ENCODE measurements at regions not wholly inside any gene's neighbourhood (a gene's known extent, or its start where the extent isn't known, plus 50 kb on each side); places are given as distances from the start of the nearest gene placed in this dataset.

DNA sequence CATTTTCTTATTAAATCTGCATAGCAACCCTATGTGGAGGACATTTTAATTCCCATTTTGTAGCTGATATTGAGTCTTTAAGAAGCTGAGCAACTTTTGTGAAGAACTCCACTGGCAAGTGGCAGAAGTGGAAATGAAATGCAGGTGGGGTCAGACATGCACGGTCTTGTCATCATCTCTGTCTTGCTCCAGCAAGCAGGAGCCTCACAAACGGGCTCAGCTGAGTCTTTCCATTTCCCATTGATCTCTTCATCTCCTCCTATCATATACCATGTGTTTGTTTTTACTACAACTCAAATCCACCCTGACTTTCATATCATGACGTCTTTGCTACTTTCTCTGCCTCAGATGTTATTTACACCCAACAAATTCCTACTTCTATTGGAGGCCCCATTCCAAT is 97.9 kb upstream of the TENM4 start:
- ATAC-seq (ENCODE audit: insufficient read depth, low FRiP score) (no peak), DNase-seq (no peak)
- no peak overlapping the region for H3K27ac ChIP-seq (ENCODE audit: low read depth in 1 of 2, low read length in 1 of 2)
- no peak overlapping the region for H3K4me3 ChIP-seq
- H3K36me3 ChIP-seq (ENCODE audit: control insufficient read depth in 4 of 4, insufficient read depth in 4 of 4, low read length in 4 of 4), result no peaks in the 10 kb centered on the region
- 73 to 85% methylated on average over 3 of the region's 3 CpGs for WGBS, 2 donors
- no peak overlapping the region for H3K9ac ChIP-seq (ENCODE audit: insufficient read depth in 1 of 2, low read length in 2 of 2)
- TF ChIP-seq, protein P1, sequence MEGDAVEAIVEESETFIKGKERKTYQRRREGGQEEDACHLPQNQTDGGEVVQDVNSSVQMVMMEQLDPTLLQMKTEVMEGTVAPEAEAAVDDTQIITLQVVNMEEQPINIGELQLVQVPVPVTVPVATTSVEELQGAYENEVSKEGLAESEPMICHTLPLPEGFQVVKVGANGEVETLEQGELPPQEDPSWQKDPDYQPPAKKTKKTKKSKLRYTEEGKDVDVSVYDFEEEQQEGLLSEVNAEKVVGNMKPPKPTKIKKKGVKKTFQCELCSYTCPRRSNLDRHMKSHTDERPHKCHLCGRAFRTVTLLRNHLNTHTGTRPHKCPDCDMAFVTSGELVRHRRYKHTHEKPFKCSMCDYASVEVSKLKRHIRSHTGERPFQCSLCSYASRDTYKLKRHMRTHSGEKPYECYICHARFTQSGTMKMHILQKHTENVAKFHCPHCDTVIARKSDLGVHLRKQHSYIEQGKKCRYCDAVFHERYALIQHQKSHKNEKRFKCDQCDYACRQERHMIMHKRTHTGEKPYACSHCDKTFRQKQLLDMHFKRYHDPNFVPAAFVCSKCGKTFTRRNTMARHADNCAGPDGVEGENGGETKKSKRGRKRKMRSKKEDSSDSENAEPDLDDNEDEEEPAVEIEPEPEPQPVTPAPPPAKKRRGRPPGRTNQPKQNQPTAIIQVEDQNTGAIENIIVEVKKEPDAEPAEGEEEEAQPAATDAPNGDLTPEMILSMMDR (IDR thresholded peaks at IDR 0.05; ENCODE audit: control extremely low read depth, extremely low read depth), result no peak
- H3K9me3 ChIP-seq (ENCODE audit: control insufficient read depth in 4 of 4, insufficient read depth in 3 of 4, low read length in 3 of 4), result no peaks in the 10 kb centered on the region
- peaks cover 0 to 15% (median 0%) of the 10 kb centered on the region in 5 donors for H3K4me1 ChIP-seq (ENCODE audit: control insufficient read depth in 5 of 5, insufficient read depth in 5 of 5, low read length in 5 of 5)
- H3K27me3 ChIP-seq (ENCODE audit: control insufficient read depth in 3 of 3, insufficient read depth in 3 of 3, low read length in 2 of 3), result no peaks in the 10 kb centered on the region

DNA sequence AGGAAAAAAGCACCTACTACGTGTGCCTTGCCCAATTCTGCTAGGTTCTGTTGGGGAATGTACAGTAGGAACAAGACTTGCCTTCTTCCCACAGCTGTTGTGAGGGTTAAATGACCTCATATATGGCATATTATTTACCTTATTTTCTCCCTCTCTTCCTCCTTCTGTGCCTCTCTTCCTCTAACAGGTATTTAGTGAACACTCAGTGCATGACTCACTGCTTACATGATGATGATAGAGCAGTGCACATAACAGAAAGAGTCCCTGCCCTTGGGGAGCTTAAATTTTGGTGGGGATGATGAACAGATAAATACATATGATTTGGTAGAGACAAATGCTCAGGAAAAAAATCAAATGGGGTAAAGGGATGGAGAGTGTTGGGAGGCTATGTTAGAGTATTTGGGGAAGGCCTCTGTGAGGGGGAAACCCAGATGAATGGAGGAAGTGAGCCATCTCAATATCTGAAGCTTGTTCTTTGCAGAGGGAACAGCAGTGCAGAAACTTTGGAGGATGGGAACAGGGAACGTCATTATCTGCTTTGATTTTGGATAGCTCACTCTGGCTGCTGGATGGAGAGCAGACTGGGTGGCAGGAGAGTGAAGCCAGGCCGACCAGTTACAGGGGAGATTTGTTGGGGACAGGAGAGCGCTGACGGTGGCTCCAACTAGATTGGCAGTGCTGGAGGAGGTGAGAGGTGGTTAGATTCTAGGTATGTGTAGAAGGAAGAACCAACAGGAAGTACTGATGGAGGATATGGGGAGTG is 95.5 kb upstream of the TENM4 start:
- Histone ChIP-seq H3K9ac (ENCODE audit: insufficient read depth in 1 of 2, low read length in 2 of 2) (no peak overlapping the region), H3K4me1 (ENCODE audit: control insufficient read depth in 5 of 5, insufficient read depth in 5 of 5, low read length in 5 of 5) (peaks cover 0 to 4% (median 0%) of the 10 kb centered on the region in 5 donors), H3K9me3 (ENCODE audit: control insufficient read depth in 4 of 4, insufficient read depth in 3 of 4, low read length in 3 of 4) (peaks cover 0 to 2% (median 0%) of the 10 kb centered on the region in 4 donors), H3K27ac (ENCODE audit: low read depth in 1 of 2, low read length in 1 of 2) (no peak overlapping the region), H3K36me3 (ENCODE audit: control insufficient read depth in 4 of 4, insufficient read depth in 4 of 4, low read length in 4 of 4) (no peaks in the 10 kb centered on the region), H3K4me3 (no peak overlapping the region), H3K27me3 (ENCODE audit: control insufficient read depth in 3 of 3, insufficient read depth in 3 of 3, low read length in 2 of 3) (no peaks in the 10 kb centered on the region)
- no peak for ATAC-seq (ENCODE audit: insufficient read depth, low FRiP score)
- 64 to 67% methylated on average over 5 of the region's 5 CpGs for WGBS, 2 donors
- DNase-seq, result no peak
- TF ChIP-seq, protein P1 (IDR thresholded peaks at IDR 0.05; ENCODE audit: control extremely low read depth, extremely low read depth), result no peak

DNA sequence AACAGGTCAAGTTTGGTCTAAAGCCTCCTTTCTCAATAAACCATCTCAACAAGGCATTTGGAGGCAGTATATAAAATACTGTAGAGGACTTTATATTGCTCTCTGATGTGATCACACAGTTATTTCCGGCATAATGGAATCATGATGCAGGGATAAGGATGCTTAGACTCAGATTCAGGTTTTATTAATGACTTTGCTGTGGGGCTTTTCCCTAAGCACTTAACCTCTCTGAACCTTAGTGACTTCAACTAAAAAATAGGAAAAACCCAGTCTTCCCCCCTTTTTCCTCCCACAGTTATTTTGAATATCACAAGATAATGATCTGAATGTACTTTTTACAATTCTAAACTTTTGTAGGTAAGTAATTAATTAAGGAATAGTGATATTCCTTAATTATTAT is 94.8 kb upstream of the TENM4 start:
- WGBS, 2 donors, result 82 to 89% methylated on average over 1 of the region's 1 CpG
- H3K27ac ChIP-seq (ENCODE audit: low read depth in 1 of 2, low read length in 1 of 2), result no peak overlapping the region
- H3K4me3 ChIP-seq, result no peak overlapping the region
- TF ChIP-seq, protein P1 (IDR thresholded peaks at IDR 0.05; ENCODE audit: control extremely low read depth, extremely low read depth), result no peak
- no peaks in the 10 kb centered on the region for H3K4me1 ChIP-seq (ENCODE audit: control insufficient read depth in 5 of 5, insufficient read depth in 5 of 5, low read length in 5 of 5)
- no peak for ATAC-seq (ENCODE audit: insufficient read depth, low FRiP score)
- H3K27me3 ChIP-seq (ENCODE audit: control insufficient read depth in 3 of 3, insufficient read depth in 3 of 3, low read length in 2 of 3), result no peaks in the 10 kb centered on the region
- no peak for DNase-seq
- peaks cover 0 to 2% (median 0%) of the 10 kb centered on the region in 4 donors for H3K9me3 ChIP-seq (ENCODE audit: control insufficient read depth in 4 of 4, insufficient read depth in 3 of 4, low read length in 3 of 4)
- no peaks in the 10 kb centered on the region for H3K36me3 ChIP-seq (ENCODE audit: control insufficient read depth in 4 of 4, insufficient read depth in 4 of 4, low read length in 4 of 4)
- H3K9ac ChIP-seq (ENCODE audit: insufficient read depth in 1 of 2, low read length in 2 of 2), result no peak overlapping the region

DNA sequence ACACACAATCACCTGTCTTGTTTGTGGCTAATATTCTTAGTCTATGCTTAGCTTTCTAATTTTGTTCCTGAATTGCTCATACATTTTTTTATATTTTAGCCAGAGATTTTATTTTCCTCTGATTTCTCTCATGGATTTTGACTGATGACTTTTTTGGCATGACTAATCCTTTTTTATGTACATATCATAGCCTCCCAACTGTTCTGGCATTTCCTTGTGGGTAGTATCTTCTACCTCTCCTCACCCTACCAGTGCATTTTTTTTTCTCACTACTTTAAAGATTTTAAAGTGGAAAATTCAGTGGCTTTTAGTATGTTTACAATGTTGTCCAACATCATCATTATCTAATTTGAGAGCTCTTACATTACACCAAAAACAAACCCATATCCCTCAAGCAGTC is 84.4 kb upstream of the TENM4 start:
- DNase-seq (no peak), ATAC-seq (ENCODE audit: insufficient read depth, low FRiP score) (no peak)
- TF ChIP-seq, protein P1 (IDR thresholded peaks at IDR 0.05; ENCODE audit: control extremely low read depth, extremely low read depth), result no peak
- Histone ChIP-seq H3K4me1 (ENCODE audit: control insufficient read depth in 5 of 5, insufficient read depth in 5 of 5, low read length in 5 of 5) (peaks cover 0 to 3% (median 0%) of the 10 kb centered on the region in 5 donors), H3K9ac (ENCODE audit: insufficient read depth in 1 of 2, low read length in 2 of 2) (no peak overlapping the region), H3K36me3 (ENCODE audit: control insufficient read depth in 4 of 4, insufficient read depth in 4 of 4, low read length in 4 of 4) (no peaks in the 10 kb centered on the region), H3K4me3 (no peak overlapping the region), H3K27me3 (ENCODE audit: control insufficient read depth in 3 of 3, insufficient read depth in 3 of 3, low read length in 2 of 3) (no peaks in the 10 kb centered on the region), H3K9me3 (ENCODE audit: control insufficient read depth in 4 of 4, insufficient read depth in 3 of 4, low read length in 3 of 4) (peaks cover 0 to under 1% (median 0%) of the 10 kb centered on the region in 4 donors), H3K27ac (ENCODE audit: low read depth in 1 of 2, low read length in 1 of 2) (no peak overlapping the region)

All from lung (tissue), 11 donors.